IMR-90 (cell line): ENCODE measurements at regions not wholly inside any gene's neighbourhood (a gene's known extent, or its start where the extent isn't known, plus 50 kb on each side); places are given as distances from the start of the nearest gene placed in this dataset.
A peak's percentile ranks its signal among the peaks of the same experiment; 100 is the strongest.

Source experiments
- ATAC-seq: fragments of 200-7000 bp; cut with Tn5 transposase; 2 replicates; pipeline ENCODE4 v1.9.1; 2020; ENCODE audit warnings: low read depth, mild to moderate bottlenecking, moderate library complexity
- BruUV-seq: library from RNA; stranded (reverse); fragments of 400-500 nt; replicated peaks from 2 replicates; lab custom pipeline; 2021; lab: Mats Ljungman, UMichigan
- CTCF ChIA-PET: fragments of 300-600 bp; formaldehyde crosslinking; extraction: SDS; loops from one replicate; lab custom pipeline; 2021; ENCODE audit warnings: antibody characterized with exemption; lab: Yijun Ruan, JAX
- POLR2A ChIA-PET: fragments of 300-600 bp; sonication (Branson Sonifier 250); formaldehyde crosslinking; loops from one replicate; lab custom pipeline; 2022; ENCODE audit warnings: antibody characterized with exemption; ENCODE audit not compliant: unreplicated experiment; lab: Charles Lee
- DNase-seq: peaks from one replicate; pipeline ENCODE4 v3.0.0; 2013
- H2AFZ ChIP-seq: replicated peaks from 2 replicates; pipeline ENCODE3; 2013; ENCODE audit warnings: low read length, mild to moderate bottlenecking; ENCODE audit not compliant: poor library complexity
- H2AK5ac ChIP-seq: 2 replicates; pipeline ENCODE4 v1.6.1; 2013; ENCODE audit warnings: low read depth, low read length, inconsistent platforms
- H2AK9ac ChIP-seq: replicated peaks from 2 replicates; pipeline ENCODE3; 2013; ENCODE audit warnings: mild to moderate bottlenecking, low read depth, low read length, moderate library complexity; ENCODE audit not compliant: poor library complexity
- H2BK120ac ChIP-seq: 2 replicates; pipeline ENCODE4 v1.6.1; 2013; ENCODE audit warnings: low read depth, low read length, inconsistent platforms
- H2BK15ac ChIP-seq: 3 replicates; pipeline ENCODE4 v1.6.1; 2013; ENCODE audit warnings: low read depth, low read length, inconsistent platforms
- H2BK20ac ChIP-seq: 2 replicates; pipeline ENCODE4 v1.6.1; 2013; ENCODE audit warnings: low read depth, mild to moderate bottlenecking, inconsistent platforms, low read length, moderate library complexity
- H2BK5ac ChIP-seq: 2 replicates; pipeline ENCODE4 v1.6.1; 2013; ENCODE audit warnings: mild to moderate bottlenecking, low read depth, low read length, inconsistent platforms; ENCODE audit not compliant: poor library complexity, severe bottlenecking
- H3K14ac ChIP-seq: replicated peaks from 2 replicates; pipeline ENCODE4 v1.6.1; 2013; ENCODE audit warnings: low read depth, low read length, inconsistent platforms
- H3K18ac ChIP-seq: 2 replicates; pipeline ENCODE4 v1.6.1; 2013; ENCODE audit warnings: low read depth, low read length, control low read depth
- H3K23ac ChIP-seq: 2 replicates; pipeline ENCODE4 v1.6.1; 2013; ENCODE audit warnings: low read depth, low read length, inconsistent platforms
- H3K27ac ChIP-seq: 2 replicates; pipeline ENCODE4 v1.5.1; 2013; ENCODE audit warnings: mild to moderate bottlenecking, control low read depth, low read length; ENCODE audit not compliant: insufficient read depth
- H3K27me3 ChIP-seq: 2 replicates; pipeline ENCODE4 v1.6.1; 2013; ENCODE audit warnings: low read length; ENCODE audit not compliant: control insufficient read depth, insufficient read depth
- H3K36me3 ChIP-seq: 2 replicates; pipeline ENCODE4 v1.6.1; 2013; ENCODE audit warnings: low read length, mixed read lengths; ENCODE audit not compliant: control insufficient read depth, insufficient read depth
- H3K4ac ChIP-seq: 2 replicates; pipeline ENCODE4 v1.6.1; 2013; ENCODE audit warnings: low read depth, low read length, inconsistent platforms
- H3K4me1 ChIP-seq: 2 replicates; pipeline ENCODE4 v1.6.1; 2013; ENCODE audit warnings: low read length, mixed read lengths; ENCODE audit not compliant: control insufficient read depth, insufficient read depth
- H3K4me2 ChIP-seq: 2 replicates; pipeline ENCODE4 v1.6.1; 2013; ENCODE audit warnings: low read depth, mild to moderate bottlenecking, control low read depth, low read length, moderate library complexity
- H3K4me3 ChIP-seq: 2 replicates; pipeline ENCODE4 v1.5.1; 2013; ENCODE audit warnings: low read depth, mild to moderate bottlenecking, control low read depth, low read length, moderate library complexity; ENCODE audit not compliant: insufficient read depth
- H3K56ac ChIP-seq: 2 replicates; pipeline ENCODE4 v1.6.1; 2013; ENCODE audit warnings: low read length, inconsistent platforms; ENCODE audit not compliant: insufficient read depth; ENCODE audit errors: extremely low read depth
- H3K79me1 ChIP-seq, 2 experiments: 2 replicates each; pipeline ENCODE4 v1.6.1; 2013; ENCODE audit warnings: low read length in 2 of 2, inconsistent platforms in 1 of 2, low read depth in 1 of 2
- H3K9ac ChIP-seq: 2 replicates; pipeline ENCODE4 v1.6.1; 2013; ENCODE audit warnings: low read depth, low read length, control low read depth
- H3K9me1 ChIP-seq: 2 replicates; pipeline ENCODE4 v1.6.1; 2013; ENCODE audit warnings: low read length, inconsistent platforms; ENCODE audit not compliant: insufficient read depth
- H3K9me3 ChIP-seq: 2 replicates; pipeline ENCODE4 v1.6.1; 2013; ENCODE audit warnings: low read length; ENCODE audit not compliant: control insufficient read depth, insufficient read depth
- H4K20me1 ChIP-seq: 2 replicates; pipeline ENCODE4 v1.6.1; 2013; ENCODE audit warnings: low read length, inconsistent platforms; ENCODE audit not compliant: insufficient read depth
- H4K5ac ChIP-seq: 2 replicates; pipeline ENCODE4 v1.6.1; 2013; ENCODE audit warnings: mild to moderate bottlenecking, low read depth, low read length, control low read depth
- H4K8ac ChIP-seq, 2 experiments: 2 replicates each; pipeline ENCODE4 v1.6.1; 2013; ENCODE audit warnings: low read depth in 2 of 2, low read length in 2 of 2, control low read depth in 1 of 2, inconsistent platforms in 1 of 2
- H4K91ac ChIP-seq: 2 replicates; pipeline ENCODE4 v1.6.1; 2013; ENCODE audit warnings: low read depth, low read length, inconsistent platforms; ENCODE audit not compliant: insufficient read depth
- BHLHE40 ChIP-seq: fragments of 150-350 bp; IDR thresholded peaks from 2 replicates; pipeline ENCODE4 v1.6.1; 2016; ENCODE audit warnings: mild to moderate bottlenecking, low read depth, low read length
- CEBPB ChIP-seq: IDR thresholded peaks from 2 replicates; pipeline ENCODE4 v1.6.1; 2012; ENCODE audit warnings: low read depth, low read length, improper control_type of control experiment
- CHD1 ChIP-seq: IDR thresholded peaks from 2 replicates; pipeline ENCODE4 v1.6.1; 2012; ENCODE audit warnings: low read depth, low read length, improper control_type of control experiment
- FOS ChIP-seq: fragments of 150-350 bp; IDR thresholded peaks from 2 replicates; pipeline ENCODE4 v1.6.1; 2016; ENCODE audit warnings: low read depth, low read length
- MAFK ChIP-seq: IDR thresholded peaks from 2 replicates; pipeline ENCODE4 v1.6.1; 2012; ENCODE audit warnings: low read depth, low read length, improper control_type of control experiment
- MAZ ChIP-seq: IDR thresholded peaks from 2 replicates; pipeline ENCODE4 v1.6.1; 2012; ENCODE audit warnings: low read depth, mild to moderate bottlenecking, low read length, improper control_type of control experiment, moderate library complexity, borderline replicate concordance
- MXI1 ChIP-seq: IDR thresholded peaks from 2 replicates; pipeline ENCODE4 v1.6.1; 2012; ENCODE audit warnings: low read depth, mild to moderate bottlenecking, low read length, moderate library complexity, borderline replicate concordance
- NFE2L2 ChIP-seq: fragments of 150-350 bp; IDR thresholded peaks from 2 replicates; pipeline ENCODE4 v1.6.1; 2016; ENCODE audit warnings: low read depth, mild to moderate bottlenecking, low read length
- POLR2A ChIP-seq: IDR thresholded peaks from 2 replicates; pipeline ENCODE4 v1.6.1; 2012; ENCODE audit warnings: mild to moderate bottlenecking, low read depth, low read length
- RAD21 ChIP-seq: IDR thresholded peaks from 2 replicates; pipeline ENCODE4 v1.6.1; 2012; ENCODE audit warnings: low read length, improper control_type of control experiment
- RCOR1 ChIP-seq: IDR thresholded peaks from 2 replicates; pipeline ENCODE4 v1.6.1; 2012; ENCODE audit warnings: mild to moderate bottlenecking, low read length, improper control_type of control experiment; ENCODE audit not compliant: insufficient replicate concordance
- RFX5 ChIP-seq: IDR thresholded peaks from 2 replicates; pipeline ENCODE4 v1.8.0; 2012; ENCODE audit warnings: low read depth, mild to moderate bottlenecking, low read length, moderate library complexity
- SMC3 ChIP-seq: fragments of 150-350 bp; IDR thresholded peaks from 2 replicates; pipeline ENCODE4 v1.6.1; 2016; ENCODE audit warnings: low read depth, mild to moderate bottlenecking, antibody characterized with exemption, low read length, moderate library complexity
- WGBS, 2 experiments: methylation state at CpG; one replicate each; pipeline versions ENCODE4 v1.1.5 to v1.1.7; 2013; ENCODE audit warnings: missing lambda C conversion rate in 2 of 2; ENCODE audit not compliant: insufficient read length in 1 of 2; ENCODE audit errors: extremely low coverage in 2 of 2; 5-methylcytosine and 5-hydroxymethylcytosine counted together
- dilution Hi-C: fragments of 300-500 bp; cut with HindIII; formaldehyde crosslinking; loops from one replicate; pipeline ENCODE4 v1.14.3; 2018; ENCODE audit warnings: low sequenced_read_pairs; ENCODE audit not compliant: unreplicated experiment
- in situ Hi-C: fragments of 300-500 bp; cut with MboI; formaldehyde crosslinking; loops from 3 replicates; pipeline ENCODE4 v1.14.3; 2019; ENCODE audit warnings: low sequenced_read_pairs, inconsistent platforms, mixed read lengths
- intact Hi-C: fragments of 100-400 bp; cut with micrococcal nuclease; formaldehyde crosslinking; loops from 2 replicates; pipeline ENCODE4 v1.10.0; 2022
- TF ChIP-seq, protein P1 (sequence below): fragments of 150-350 bp; IDR thresholded peaks from 2 replicates; pipeline ENCODE4 v1.6.1; 2016; ENCODE audit warnings: low read depth, mild to moderate bottlenecking, low read length, moderate library complexity, borderline replicate concordance

DNA sequence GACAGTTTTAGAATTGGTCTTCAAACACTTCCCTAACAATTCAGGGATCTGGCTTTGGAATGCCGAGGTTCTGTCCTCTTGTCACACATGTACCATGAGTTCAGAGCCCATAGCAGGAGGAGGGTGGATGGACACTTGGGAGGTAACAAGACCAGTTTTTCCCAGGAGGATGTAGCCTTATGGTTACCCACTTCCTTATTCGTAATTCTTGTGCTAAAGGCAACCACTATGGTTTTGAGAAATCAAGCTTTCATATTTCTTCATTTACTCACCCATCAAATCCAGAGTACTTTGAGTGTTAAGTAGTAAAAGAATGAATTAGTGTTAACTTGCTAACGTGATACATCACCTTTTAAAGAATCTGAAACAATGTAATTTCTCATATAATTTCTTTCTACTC lies 479.6 kb upstream of the ALCAM start:
- Histone ChIP-seq H4K91ac (no peak overlapping the region), H3K23ac (peak overlapping the region; percentile 4; the same call in 1 of the 2 replicates), H3K4ac (peak overlapping the region; percentile 34; the same call in 1 of the 2 replicates), H3K4me2 (peak overlapping the region; percentile 54; the same call in 1 of the 2 replicates), H3K9me3 (no peaks in the 10 kb centered on the region), H2BK5ac (peak overlapping the region; percentile 71), H2BK20ac (peak overlapping the region; percentile 27; the same call in 1 of the 2 replicates), H3K56ac (no peak overlapping the region), H3K36me3 (no peaks in the 10 kb centered on the region), H2BK120ac (peak overlapping the region; percentile 86; the same call in 1 of the 2 replicates), H3K27me3 (no peaks in the 10 kb centered on the region), H4K20me1 (no peaks in the 10 kb centered on the region), H4K5ac (peak overlapping the region; percentile 99), H2AK5ac (no peak overlapping the region), H3K9me1 (no peaks in the 10 kb centered on the region), H2AK9ac (no peak overlapping the region), H3K27ac (no peak overlapping the region), H3K4me3 (no peak overlapping the region), H3K79me1 (no peaks in the 10 kb centered on the region; a peak in 1 of 4 replicates), H3K18ac (peak overlapping the region; percentile 99; the same call in 1 of the 2 replicates), H2BK15ac (peak overlapping the region; percentile 60; the same call in 1 of the 3 replicates), H4K8ac (peak overlapping the region in 1 of 2 experiments; percentile 26; a peak in 2 of 4 replicates), H3K9ac (no peak overlapping the region), H2AFZ (no peak overlapping the region), H3K14ac (peak overlapping the region; percentile 20), H3K4me1 (peaks cover 8% of the 10 kb centered on the region; the same call in 1 of the 2 replicates)
- in situ Hi-C loops (no loop called here), intact Hi-C loops (no loop called here), dilution Hi-C loops (no loop called here)
- POLR2A ChIA-PET = no interaction called here
- CTCF ChIA-PET = interaction anchor here (0.6 kb wide), 1 partner anchor 793 kb away, joined by 4 read pairs; no protein-coding TSS in a partner anchor
- no CpG with 5 or more reads among the region's 3 CpGs for WGBS, 2 experiments
- BruUV-seq = no TSS peak
- TF ChIP-seq MAZ = no peak
- TF ChIP-seq NFE2L2 = no peak
- TF ChIP-seq CEBPB = no peak
- TF ChIP-seq BHLHE40 = no peak
- TF ChIP-seq POLR2A = no peak
- TF ChIP-seq SMC3 = no peak
- no peak for TF ChIP-seq RFX5
- no peak for TF ChIP-seq MXI1
- TF ChIP-seq, protein P1, sequence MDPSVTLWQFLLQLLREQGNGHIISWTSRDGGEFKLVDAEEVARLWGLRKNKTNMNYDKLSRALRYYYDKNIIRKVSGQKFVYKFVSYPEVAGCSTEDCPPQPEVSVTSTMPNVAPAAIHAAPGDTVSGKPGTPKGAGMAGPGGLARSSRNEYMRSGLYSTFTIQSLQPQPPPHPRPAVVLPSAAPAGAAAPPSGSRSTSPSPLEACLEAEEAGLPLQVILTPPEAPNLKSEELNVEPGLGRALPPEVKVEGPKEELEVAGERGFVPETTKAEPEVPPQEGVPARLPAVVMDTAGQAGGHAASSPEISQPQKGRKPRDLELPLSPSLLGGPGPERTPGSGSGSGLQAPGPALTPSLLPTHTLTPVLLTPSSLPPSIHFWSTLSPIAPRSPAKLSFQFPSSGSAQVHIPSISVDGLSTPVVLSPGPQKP = no peak
- no peak for TF ChIP-seq RAD21
- TF ChIP-seq FOS = no peak
- TF ChIP-seq MAFK = no peak
- TF ChIP-seq RCOR1 = no peak
- TF ChIP-seq CHD1 = no peak
- ATAC-seq (no peak), DNase-seq (peak; percentile 22)
